Stimulated activated CD8-positive, alpha-beta memory T cell treated with anti-CD3 and anti-CD28 coated beads, Interleukin-12 subunit alpha, Interleukin-12 subunit beta, amount 100 ng/mL, for 4 hours (primary cell): ENCODE measurements at regions not wholly inside any gene's neighbourhood (a gene's known extent, or its start where the extent isn't known, plus 50 kb on each side); places are given as distances from the start of the nearest gene placed in this dataset.

Experiments
- DNase-seq: peaks from one replicate; pipeline ENCODE4 v3.0.0-alpha.2; 2020; ENCODE audit warnings: low read depth

GRCh38 chr9:21669701-21670100 is 132.7 kb upstream of the MTAP start:
- DNase-seq = no peak

DNA sequence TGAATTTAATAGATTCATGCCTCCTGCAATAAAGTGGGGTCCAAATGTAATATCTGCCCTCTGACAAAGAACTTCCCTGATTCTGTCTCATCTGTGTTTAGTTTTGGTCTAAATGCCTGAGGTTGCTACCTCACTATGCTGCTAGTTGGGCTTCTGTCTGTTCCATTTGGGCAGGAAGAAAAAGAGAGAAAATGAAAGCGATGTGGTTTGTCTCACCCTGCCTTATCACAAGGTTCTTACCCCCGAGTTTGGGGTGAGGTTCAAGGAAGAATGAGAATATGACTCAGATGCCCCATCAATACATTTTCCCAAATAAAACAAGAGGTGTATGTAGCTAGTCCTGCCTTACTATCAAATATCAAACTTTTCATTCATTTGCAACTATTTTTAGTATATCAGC is 132.1 kb upstream of the MTAP start:
- DNase-seq = no peak

GRCh38 chr9:21672140-21672539 is 130.3 kb upstream of the MTAP start:
- no peak for DNase-seq

DNA sequence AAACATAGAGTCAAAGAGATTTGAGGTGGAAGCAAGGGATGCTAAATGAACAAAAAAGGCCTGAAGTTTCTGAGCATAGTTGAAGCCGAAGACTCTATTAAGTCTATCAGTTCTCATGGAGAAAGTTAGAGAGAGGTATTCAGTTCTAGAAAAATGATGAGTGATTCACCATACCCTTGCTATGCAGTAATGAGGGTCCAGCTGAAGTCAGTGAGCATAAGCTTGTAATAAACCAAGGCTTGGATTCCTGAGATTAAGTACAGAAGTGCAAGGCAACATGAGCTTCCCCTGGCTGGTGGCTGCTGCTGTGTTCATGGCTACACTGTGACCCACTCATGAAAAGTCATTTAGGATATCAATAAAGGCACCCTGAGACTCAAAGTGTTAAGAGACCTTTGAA is 129.7 kb upstream of the MTAP start:
- no peak for DNase-seq

DNA sequence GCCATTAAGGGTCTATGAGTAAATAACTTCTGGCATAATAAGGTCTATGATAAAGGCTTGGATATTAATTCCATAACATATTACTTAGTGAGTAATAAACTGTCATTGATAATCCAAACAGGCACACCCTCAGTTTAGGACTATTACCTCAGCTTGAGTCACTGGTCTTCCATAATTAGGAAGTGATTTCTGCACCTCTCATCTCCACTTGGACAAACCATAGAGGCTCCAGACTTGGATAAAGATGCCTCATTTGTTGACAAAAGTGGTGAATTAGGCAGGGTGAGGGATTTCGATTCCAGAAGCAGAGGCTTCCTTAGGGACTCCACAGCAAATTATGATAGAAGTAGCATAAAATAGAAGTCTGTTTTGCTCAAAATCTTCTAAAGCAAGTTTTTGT is 127.5 kb upstream of the MTAP start:
- DNase-seq = no peak

DNA sequence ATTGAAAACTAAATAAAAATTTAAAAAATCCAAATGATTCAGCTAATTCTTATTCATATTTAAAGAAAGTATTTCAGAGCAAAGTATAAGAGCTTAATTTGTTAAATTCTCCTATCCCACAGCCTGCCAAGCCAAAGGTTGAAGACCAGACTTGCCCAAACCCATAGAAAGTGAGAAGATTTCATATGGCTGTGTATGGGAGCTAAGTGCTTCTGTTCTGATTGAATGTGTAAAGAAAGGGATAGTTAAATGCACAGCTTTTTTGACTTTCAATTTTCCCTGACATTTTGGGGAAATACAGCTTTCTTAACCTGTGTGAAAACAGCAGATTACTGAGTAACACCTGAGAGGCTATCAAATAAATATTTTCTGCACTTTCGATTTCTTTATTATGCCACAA is 125.0 kb upstream of the MTAP start:
- DNase-seq = no peak

DNA sequence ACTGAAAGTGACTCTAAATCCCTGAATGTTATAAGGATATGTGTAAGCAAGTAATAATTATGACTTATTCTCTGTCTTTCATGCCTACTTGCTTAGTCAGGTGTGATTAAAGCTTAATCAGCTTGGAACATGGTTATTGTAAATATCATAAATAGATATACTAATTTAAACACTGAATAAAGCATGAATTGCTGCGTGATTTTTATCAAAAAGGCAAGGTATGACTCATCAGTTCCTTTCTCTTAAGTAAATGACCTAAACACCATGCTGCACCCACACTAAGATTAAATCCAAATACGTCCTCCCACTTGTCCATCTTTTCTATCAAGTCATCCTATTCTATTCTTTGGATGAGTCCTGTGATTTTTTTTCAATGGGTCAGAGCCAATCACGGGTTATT is 124.6 kb upstream of the MTAP start:
- no peak for DNase-seq

DNA sequence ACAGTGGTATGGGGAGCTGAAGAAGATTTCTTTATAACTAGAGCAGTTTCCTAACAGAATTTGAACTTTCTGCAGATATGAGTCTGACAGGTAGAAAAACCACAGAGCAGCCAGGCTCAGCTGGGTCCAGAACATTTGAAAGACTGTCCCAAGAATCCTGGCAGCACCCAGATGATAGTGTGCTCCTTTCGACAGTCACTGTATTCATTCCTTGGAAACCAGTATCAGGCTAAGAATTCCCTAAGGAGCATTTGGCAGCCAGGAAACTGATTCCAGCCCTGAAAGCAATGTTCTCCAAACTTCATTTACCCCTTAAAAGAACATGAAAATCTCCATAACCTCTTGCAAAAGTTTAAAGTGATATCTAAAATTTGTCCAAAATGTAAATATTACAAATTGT is 123.0 kb upstream of the MTAP start:
- no peak for DNase-seq

DNA sequence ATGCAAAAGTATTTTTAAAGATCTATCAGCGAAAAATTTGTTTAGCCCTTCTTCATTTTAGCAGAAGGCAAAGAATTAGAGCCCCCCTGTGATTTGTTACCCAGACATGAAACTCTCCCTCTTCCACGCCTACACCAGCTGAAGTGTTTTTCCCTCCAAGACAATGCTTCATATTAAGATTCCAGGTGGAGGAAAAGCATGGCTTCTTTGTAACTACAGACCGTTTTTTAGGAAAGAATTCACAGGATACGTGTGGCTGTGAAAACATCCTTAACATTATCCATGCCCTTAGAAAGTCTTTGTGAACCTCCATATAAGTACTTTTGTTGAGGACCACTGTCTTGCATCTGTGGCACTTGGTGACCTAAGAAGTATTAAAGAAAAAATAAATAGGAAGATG is 121.8 kb upstream of the MTAP start:
- no peak for DNase-seq

DNA sequence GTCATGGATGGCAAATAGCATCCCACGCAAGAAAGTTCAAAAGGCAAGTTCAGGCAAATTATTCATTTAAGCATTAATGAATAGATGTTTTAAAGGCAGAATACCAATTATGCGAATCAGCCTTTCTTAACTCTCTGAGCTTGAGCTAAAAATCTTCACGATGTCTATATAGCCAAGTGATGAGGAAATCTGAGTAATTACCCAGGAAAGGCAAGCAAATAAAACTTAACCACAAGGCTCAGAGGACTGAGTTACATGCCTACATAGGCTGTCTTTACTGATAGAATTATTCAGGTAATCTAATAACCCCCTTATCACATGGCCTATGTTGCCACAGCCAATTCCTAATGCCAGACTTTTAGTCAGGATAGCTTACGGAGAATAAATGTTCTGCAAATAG is 120.8 kb upstream of the MTAP start:
- no peak for DNase-seq

GRCh38 chr9:21682381-21682780 is 120.1 kb upstream of the MTAP start:
- DNase-seq = no peak

GRCh38 chr9:21682981-21683380 is 119.5 kb upstream of the MTAP start:
- no peak for DNase-seq

DNA sequence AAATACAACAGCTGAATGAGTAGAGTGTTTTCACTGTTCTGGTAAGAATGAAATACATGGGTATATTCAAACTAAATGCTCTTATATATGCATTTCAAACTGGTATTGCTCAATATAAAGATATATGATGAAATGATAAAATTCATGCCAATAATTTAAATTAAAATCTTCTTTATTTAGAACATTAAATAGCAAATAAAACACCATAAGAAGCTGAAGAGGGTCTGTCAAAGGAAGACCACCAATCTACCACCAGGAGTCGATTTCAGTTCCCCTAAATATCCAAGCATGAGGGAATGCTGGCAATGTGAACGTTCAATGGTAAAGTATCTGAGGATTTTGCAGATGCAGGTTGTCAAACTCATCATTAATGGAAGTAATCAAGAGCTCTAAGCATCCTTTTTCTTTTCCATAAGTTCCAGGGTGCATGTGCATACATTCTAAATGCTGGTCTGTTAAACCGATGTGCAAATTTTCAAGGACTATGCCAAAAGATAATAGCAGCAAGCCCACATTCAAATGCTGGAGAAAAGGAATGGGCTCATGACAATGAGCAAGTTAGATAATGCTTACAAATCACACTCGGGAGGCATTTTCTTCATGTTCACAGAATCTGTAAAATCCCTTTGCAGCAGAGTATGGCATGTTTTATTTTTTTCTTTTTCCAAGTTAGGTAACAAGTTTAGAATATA is 118.8 kb upstream of the MTAP start:
- no peak for DNase-seq

- no peak for DNase-seq
These were observed 118.2 kb upstream of the MTAP start for GRCh38 chr9:21684231-21684630.

- DNase-seq = peak; percentile 13
These were observed 117.5 kb upstream of the MTAP start for GRCh38 chr9:21684831-21685362.

- no peak for DNase-seq
These were observed 116.9 kb upstream of the MTAP start for GRCh38 chr9:21685502-21685901.

DNA sequence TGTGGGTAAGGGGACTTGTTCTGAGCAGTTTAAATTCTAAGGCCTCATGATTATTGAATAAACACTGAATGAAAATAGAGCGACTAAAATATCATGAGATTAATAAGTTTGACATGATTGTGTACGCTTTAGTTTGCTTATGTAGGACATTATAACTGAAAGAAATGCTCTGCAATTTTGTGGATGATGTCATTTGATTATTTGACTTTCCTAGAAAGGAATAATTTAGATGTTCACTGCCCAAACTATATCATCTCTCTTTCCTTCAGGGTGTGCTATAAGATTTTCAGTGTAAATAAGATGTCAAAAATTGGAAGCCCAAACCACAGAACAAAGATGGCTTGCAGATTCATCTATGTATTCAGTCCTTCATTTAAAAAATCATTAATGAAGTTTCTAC is 115.7 kb upstream of the MTAP start:
- DNase-seq = no peak

DNA sequence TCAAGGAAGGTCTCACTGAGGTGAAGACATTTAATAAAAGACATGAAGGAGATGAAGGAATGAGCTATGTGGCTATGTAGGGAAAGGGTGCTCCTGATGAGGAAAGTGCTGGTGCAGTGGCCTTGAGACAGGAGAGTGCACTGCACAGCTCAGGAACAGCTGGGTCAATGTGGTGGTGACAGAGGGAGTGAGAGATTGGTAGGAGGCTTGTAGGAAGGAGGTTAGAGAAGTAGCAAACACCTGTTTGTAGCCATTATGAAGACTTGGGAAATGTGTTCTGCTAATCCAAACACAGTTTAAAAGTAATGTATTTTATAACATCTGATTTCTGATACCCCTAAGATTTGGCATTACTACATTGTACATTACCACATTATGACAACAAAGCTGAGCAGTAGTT is 115.1 kb upstream of the MTAP start:
- DNase-seq = no peak

DNA sequence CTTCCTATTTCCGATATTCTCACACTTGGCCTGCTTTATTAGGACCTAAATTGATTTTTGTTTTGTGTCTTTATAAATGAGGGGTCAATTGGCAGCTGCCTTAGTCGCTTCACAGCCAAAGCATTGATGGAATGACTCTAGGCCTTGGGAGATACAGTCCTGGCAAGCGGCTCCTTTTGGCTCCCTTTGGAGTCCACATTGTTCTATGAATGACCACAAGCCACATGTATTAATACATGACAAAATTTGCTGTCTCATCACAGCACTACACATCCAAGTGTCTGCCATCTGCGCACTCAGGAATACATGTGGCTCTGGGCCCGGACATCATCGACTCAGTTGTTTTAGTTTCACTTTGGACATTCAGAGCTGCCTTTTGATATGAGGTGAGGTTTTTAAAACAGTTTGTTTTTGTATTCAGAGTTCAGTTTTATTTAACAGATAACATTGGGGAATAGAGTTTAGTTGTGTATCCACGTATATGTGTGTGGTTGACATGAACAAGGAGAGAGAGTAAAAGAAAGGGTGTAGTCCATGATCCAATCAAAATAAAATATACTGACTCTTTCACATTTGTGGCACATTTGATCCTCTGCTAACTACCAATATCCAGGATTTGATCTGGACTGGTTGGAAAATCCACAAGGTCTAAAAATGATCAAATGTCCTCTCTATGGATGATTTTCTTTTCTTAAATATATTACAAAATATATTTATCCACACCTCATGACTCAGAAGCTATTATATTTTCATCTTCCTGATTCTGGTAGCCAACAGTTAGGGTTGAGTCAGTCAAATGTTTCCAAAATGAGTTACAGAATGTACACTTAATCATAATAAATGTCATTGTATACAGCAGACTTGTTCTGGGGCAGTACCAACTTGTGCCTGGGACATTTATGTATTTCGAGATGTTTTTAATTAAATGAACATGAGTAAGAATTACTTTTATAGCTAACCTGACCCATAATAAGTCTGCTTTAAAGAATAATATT is 114.0 kb upstream of the MTAP start:
- DNase-seq = no peak

GRCh38 chr9:21689854-21690253 is 112.6 kb upstream of the MTAP start:
- DNase-seq = no peak

DNA sequence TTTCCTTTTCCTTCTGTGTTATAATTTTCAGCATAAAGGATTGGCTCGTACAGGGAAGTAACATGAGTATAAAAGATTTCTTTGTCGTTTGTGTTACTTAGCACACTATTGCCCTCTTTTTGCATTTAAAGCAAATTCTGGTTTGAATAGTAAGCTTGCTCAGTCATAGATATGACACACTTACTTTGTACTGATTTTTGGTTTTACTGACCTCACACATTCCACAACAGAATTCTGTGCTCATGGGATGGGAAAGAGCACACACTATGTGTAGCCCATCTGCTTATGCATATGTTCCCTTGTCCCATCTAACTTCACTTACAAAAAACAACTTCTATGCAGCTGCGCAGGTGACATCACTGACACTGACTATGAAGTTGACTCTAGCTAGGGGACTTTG is 111.9 kb upstream of the MTAP start:
- DNase-seq = no peak

DNA sequence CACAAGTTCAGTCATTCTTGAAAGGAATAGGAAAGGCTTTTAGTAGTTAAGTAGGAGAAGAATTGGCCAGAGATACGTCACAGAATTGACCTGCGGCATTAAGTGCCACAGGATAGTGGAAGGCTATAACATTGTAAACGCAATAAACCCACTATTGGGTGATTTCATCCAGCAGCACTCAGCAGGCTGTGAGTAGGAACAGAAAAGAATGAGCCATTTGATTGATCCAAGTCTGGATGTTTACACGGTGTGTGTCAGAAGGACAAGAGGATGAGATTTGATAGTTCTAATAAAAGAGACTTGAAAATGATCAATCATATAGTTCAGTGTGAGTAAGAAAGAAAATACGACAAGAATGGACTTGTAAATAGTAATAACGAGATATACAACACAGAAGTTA is 110.0 kb upstream of the MTAP start:
- DNase-seq = no peak

DNA sequence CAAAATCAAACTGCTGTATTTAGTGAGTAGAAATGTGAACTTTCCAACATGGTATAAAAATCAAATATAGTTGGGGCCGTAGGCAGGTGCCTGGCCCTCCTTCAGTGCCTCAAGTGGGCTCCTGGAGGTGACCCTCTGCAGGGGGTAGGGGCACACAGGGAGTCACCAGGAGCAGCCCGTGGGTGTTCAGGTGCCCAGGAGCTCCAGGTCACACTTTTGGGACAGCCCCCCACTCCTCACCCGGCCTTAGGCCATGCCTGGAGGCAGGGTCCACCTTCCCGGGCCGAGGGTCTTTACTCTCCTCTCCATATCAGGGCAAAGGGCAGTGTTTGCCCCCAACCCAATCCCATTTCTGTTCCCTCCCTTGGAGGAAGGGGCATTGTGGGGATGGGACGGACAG is 108.0 kb upstream of the MTAP start:
- no peak for DNase-seq
